ENCODE measurements at regions not wholly inside any gene's neighbourhood (a gene's known extent, or its start where the extent isn't known, plus 50 kb on each side); places are given as distances from the start of the nearest gene placed in this dataset.

DNA sequence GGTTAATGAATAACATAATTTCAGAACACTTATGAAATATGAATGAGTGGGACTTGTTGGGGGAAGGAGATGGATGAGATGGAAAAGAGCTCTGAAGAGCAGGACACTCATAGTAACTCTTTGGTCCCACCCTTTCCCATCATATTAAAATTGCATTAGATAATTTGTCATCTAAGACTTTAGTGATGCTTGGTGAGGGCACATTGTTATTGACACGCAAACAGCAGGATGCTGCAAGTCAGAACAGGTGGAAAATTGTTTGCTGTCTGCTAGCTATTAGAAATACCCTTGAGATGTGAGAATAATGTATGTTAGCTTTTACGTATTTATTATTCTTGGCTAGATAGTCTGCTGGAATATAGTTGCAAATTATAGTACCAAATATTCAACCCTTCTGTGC is 75.7 kb downstream of the TANC2 start:
- no peak for TF ChIP-seq CTCF (IDR thresholded peaks at IDR 0.05)
- no peak for TF ChIP-seq POLR2A (IDR thresholded peaks at IDR 0.05; ENCODE audit: low read depth)
- TF ChIP-seq EP300 (IDR thresholded peaks at IDR 0.05): no peak
